ENCODE measurements at regions not wholly inside any gene's neighbourhood (a gene's known extent, or its start where the extent isn't known, plus 50 kb on each side); places are given as distances from the start of the nearest gene placed in this dataset.

- TF ChIP-seq CTCF (IDR thresholded peaks at IDR 0.05; ENCODE audit: poor library complexity) (no peak), EZH2phosphoT487 (IDR thresholded peaks at IDR 0.05; ENCODE audit: low read depth, severe bottlenecking, unreplicated experiment) (no peak), EZH2 (IDR thresholded peaks at IDR 0.05; ENCODE audit: borderline replicate concordance) (no peak)
Measured at GRCh38 chr18:26639149-26639548, 90.8 kb upstream of the KCTD1 start.
